Stomach (tissue), 4 donors: ENCODE measurements at regions not wholly inside any gene's neighbourhood (a gene's known extent, or its start where the extent isn't known, plus 50 kb on each side); places are given as distances from the start of the nearest gene placed in this dataset.

Source experiments
- CTCF ChIP-seq, 7 experiments: fragments of 450-650 bp in 4 of 7; fragments of 200-600 bp in 3 of 7; sonication (generic) in 3 of 7; IDR thresholded peaks; one replicate each; pipeline ENCODE4 v1.5.1; 2016 to 2019; ENCODE audit warnings: antibody characterized with exemption in 7 of 7, control low read depth in 2 of 7, mild to moderate bottlenecking in 1 of 7
- EP300 ChIP-seq: sonication (generic); formaldehyde crosslinking; IDR thresholded peaks from one replicate; pipeline ENCODE4 v1.6.1; 2017; ENCODE audit warnings: antibody characterized with exemption
- POLR2A ChIP-seq, 4 donors: fragments of 450-650 bp; IDR thresholded peaks; one replicate each; pipeline ENCODE4 v1.6.1; 2016; ENCODE audit warnings: antibody characterized with exemption in 4 of 4, control low read depth in 2 of 4, mild to moderate bottlenecking in 1 of 4, moderate library complexity in 1 of 4
- POLR2AphosphoS5 ChIP-seq, 3 donors: sonication (generic); formaldehyde crosslinking; IDR thresholded peaks; one replicate each; pipeline ENCODE4 v1.6.1; 2016; ENCODE audit warnings: antibody characterized with exemption in 3 of 3

GRCh38 chr6:98641949-98642719 is 192.2 kb upstream of the POU3F2 start:
- TF ChIP-seq CTCF (IDR thresholded peaks at IDR 0.05), result no peak
- no peak for TF ChIP-seq POLR2A (IDR thresholded peaks at IDR 0.05)
- TF ChIP-seq EP300, result no peak
- no peak for TF ChIP-seq POLR2AphosphoS5 (IDR thresholded peaks at IDR 0.05)
